ENCODE measurements at regions not wholly inside any gene's neighbourhood (a gene's known extent, or its start where the extent isn't known, plus 50 kb on each side); places are given as distances from the start of the nearest gene placed in this dataset.
A peak's percentile ranks its signal among the peaks of the same experiment; 100 is the strongest.

- no peak for DNase-seq (ENCODE audit: extremely low read depth in 1 of 2, low read depth in 1 of 2)
These were observed 111.9 kb upstream of the CALN1 start for GRCh38 chr7:72524037-72524436.

GRCh38 chr7:72504061-72504706, 92.0 kb upstream of the CALN1 start:
- no peak for DNase-seq (ENCODE audit: extremely low read depth in 1 of 2, low read depth in 1 of 2)

GRCh38 chr7:72503644-72504043, 91.5 kb upstream of the CALN1 start:
- no peak for DNase-seq (ENCODE audit: extremely low read depth in 1 of 2, low read depth in 1 of 2)

GRCh38 chr7:72494807-72495206, 82.7 kb upstream of the CALN1 start:
- DNase-seq (ENCODE audit: extremely low read depth in 1 of 2, low read depth in 1 of 2) = no peak

- DNase-seq (ENCODE audit: extremely low read depth in 1 of 2, low read depth in 1 of 2) = peak in 1 of 2 donors; percentile 10
These were observed 81.9 kb upstream of the CALN1 start for GRCh38 chr7:72493850-72494661.

- DNase-seq (ENCODE audit: extremely low read depth in 1 of 2, low read depth in 1 of 2) = no peak
These were observed 80.4 kb upstream of the CALN1 start for GRCh38 chr7:72492461-72493065.

- no peak for DNase-seq (ENCODE audit: extremely low read depth in 1 of 2, low read depth in 1 of 2)
These were observed 78.2 kb upstream of the CALN1 start for GRCh38 chr7:72490301-72490700.

GRCh38 chr7:72481934-72482333, 69.8 kb upstream of the CALN1 start:
- DNase-seq (ENCODE audit: extremely low read depth in 1 of 2, low read depth in 1 of 2) = no peak

- DNase-seq (ENCODE audit: extremely low read depth in 1 of 2, low read depth in 1 of 2) = no peak
These were observed 64.6 kb upstream of the CALN1 start for GRCh38 chr7:72476608-72477305.

- DNase-seq (ENCODE audit: extremely low read depth in 1 of 2, low read depth in 1 of 2) = no peak
These were observed 55.1 kb upstream of the CALN1 start for GRCh38 chr7:72467237-72467636.

GRCh38 chr7:72466797-72467196, 54.7 kb upstream of the CALN1 start:
- no peak for DNase-seq (ENCODE audit: extremely low read depth in 1 of 2, low read depth in 1 of 2)

GRCh38 chr7:72465521-72465920, 53.4 kb upstream of the CALN1 start:
- DNase-seq (ENCODE audit: extremely low read depth in 1 of 2, low read depth in 1 of 2) = no peak

GRCh38 chr7:72462311-72462710, 50.2 kb upstream of the CALN1 start:
- no peak for DNase-seq (ENCODE audit: extremely low read depth in 1 of 2, low read depth in 1 of 2)

All from stimulated activated CD8-positive, alpha-beta memory T cell treated with anti-CD3 and anti-CD28 coated beads, Interleukin-7, amount 100 ng/mL, for 48 hours (primary cell).